Transverse colon (tissue), 4 donors: ENCODE measurements at regions not wholly inside any gene's neighbourhood (a gene's known extent, or its start where the extent isn't known, plus 50 kb on each side); places are given as distances from the start of the nearest gene placed in this dataset.

ENCODE experiments used
- DNase-seq: peaks from one replicate; pipeline ENCODE4 v3.0.0-alpha.2; 2019
- H3K27ac ChIP-seq, 4 donors: fragments of 200-600 bp; sonication (generic); 2 replicates each; pipeline ENCODE4 v1.5.1; 2016 to 2018; ENCODE audit warnings: inconsistent platforms in 4 of 4
- H3K27me3 ChIP-seq: fragments of 200-600 bp; sonication (generic); 2 replicates; pipeline ENCODE4 v1.5.1; 2017; ENCODE audit warnings: inconsistent platforms
- H3K36me3 ChIP-seq, 4 donors: fragments of 200-600 bp; sonication (generic); 2 replicates each; pipeline ENCODE4 v1.5.1; 2017 to 2019; ENCODE audit warnings: inconsistent platforms in 4 of 4
- H3K4me1 ChIP-seq, 4 donors: fragments of 200-600 bp; sonication (generic); 2 replicates each; pipeline ENCODE4 v1.5.1; 2017 to 2020; ENCODE audit warnings: inconsistent platforms in 4 of 4
- H3K4me3 ChIP-seq, 4 donors: fragments of 200-600 bp; sonication (generic); 1 replicate in 1 of 4; 2 replicates in 3 of 4; pipeline versions ENCODE4 v1.5.1 to v1.6.1; 2017 to 2019; ENCODE audit warnings: inconsistent platforms in 4 of 4
- H3K9me3 ChIP-seq, 2 donors: fragments of 200-600 bp; sonication (generic); 2 replicates each; pipeline ENCODE4 v1.5.1; 2017 to 2019; ENCODE audit warnings: inconsistent platforms in 2 of 2
- EP300 ChIP-seq: sonication (generic); formaldehyde crosslinking; IDR thresholded peaks from one replicate; pipeline ENCODE4 v1.6.1; 2017; ENCODE audit warnings: antibody characterized with exemption, low read depth
- POLR2A ChIP-seq: fragments of 450-650 bp; IDR thresholded peaks from one replicate; pipeline ENCODE4 v1.6.1; 2016; ENCODE audit warnings: antibody characterized with exemption, mild to moderate bottlenecking, moderate library complexity
- POLR2AphosphoS5 ChIP-seq, 3 donors: sonication (generic); formaldehyde crosslinking; IDR thresholded peaks; one replicate each; pipeline ENCODE4 v1.6.1; 2016; ENCODE audit warnings: antibody characterized with exemption in 3 of 3
- WGBS, 2 donors: methylation state at CpG; one replicate each; pipeline ENCODE4 v1.1.5; 2018; ENCODE audit warnings: low coverage in 1 of 2; 5-methylcytosine and 5-hydroxymethylcytosine counted together
- in situ Hi-C, 4 donors: fragments of 200-750 bp; cut with MboI; loops; one replicate each; pipeline versions ENCODE4 v1.15.0 to v1.15.1; 2017; ENCODE audit warnings: low sequenced_read_pairs in 3 of 4, low pct_ligation_motif_present in 1 of 4, low pct_unique_long_range_greater_than_20kb in 1 of 4
- intact Hi-C: fragments of 100-400 bp; cut with DNase I; formaldehyde crosslinking; loops from one replicate; pipeline ENCODE4 v1.15.1; 2023; ENCODE audit warnings: low total_unique reads
- TF ChIP-seq, protein P1 (sequence below), 5 experiments: fragments of 200-600 bp in 3 of 5; fragments of 450-650 bp in 2 of 5; sonication (generic) in 3 of 5; IDR thresholded peaks; 1 replicate in 2 of 5; 2 replicates in 3 of 5; pipeline ENCODE4 v1.5.1; 2016 to 2017; ENCODE audit warnings: antibody characterized with exemption in 5 of 5, inconsistent platforms in 3 of 5, mild to moderate bottlenecking in 2 of 5, moderate library complexity in 1 of 5

DNA sequence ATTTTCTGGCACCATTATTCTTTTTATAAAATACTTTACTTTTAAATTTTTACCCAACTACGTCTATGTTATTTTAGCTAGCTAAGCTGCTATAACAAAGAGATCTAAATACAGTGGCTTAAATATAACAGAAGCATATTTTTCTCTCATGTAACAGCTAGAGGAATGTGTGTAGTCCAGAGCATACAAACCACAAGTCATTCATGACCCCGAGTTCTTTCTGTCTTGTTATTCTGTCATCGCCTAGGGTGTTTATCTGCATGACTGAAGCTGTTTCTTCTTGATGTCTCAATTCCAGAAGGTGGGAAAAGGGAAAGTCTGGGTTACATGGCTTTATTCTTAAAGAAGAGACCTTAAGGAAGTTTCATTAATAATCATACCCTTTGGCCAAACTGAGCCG is 136.9 kb upstream of the RFX3 start:
- intact Hi-C loops: no loop called here
- Histone ChIP-seq H3K4me1 (no peaks in the 10 kb centered on the region), H3K27ac (no peak overlapping the region), H3K9me3 (no peaks in the 10 kb centered on the region), H3K27me3 (no peaks in the 10 kb centered on the region), H3K36me3 (no peaks in the 10 kb centered on the region), H3K4me3 (no peak overlapping the region)
- 82 to 87% methylated on average over 3 to 4 of the region's 4 CpGs for WGBS, 2 donors
- no peak for TF ChIP-seq EP300
- TF ChIP-seq, protein P1, sequence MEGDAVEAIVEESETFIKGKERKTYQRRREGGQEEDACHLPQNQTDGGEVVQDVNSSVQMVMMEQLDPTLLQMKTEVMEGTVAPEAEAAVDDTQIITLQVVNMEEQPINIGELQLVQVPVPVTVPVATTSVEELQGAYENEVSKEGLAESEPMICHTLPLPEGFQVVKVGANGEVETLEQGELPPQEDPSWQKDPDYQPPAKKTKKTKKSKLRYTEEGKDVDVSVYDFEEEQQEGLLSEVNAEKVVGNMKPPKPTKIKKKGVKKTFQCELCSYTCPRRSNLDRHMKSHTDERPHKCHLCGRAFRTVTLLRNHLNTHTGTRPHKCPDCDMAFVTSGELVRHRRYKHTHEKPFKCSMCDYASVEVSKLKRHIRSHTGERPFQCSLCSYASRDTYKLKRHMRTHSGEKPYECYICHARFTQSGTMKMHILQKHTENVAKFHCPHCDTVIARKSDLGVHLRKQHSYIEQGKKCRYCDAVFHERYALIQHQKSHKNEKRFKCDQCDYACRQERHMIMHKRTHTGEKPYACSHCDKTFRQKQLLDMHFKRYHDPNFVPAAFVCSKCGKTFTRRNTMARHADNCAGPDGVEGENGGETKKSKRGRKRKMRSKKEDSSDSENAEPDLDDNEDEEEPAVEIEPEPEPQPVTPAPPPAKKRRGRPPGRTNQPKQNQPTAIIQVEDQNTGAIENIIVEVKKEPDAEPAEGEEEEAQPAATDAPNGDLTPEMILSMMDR (IDR thresholded peaks at IDR 0.05): no peak
- TF ChIP-seq POLR2A: no peak
- no peak for TF ChIP-seq POLR2AphosphoS5 (IDR thresholded peaks at IDR 0.05)
- in situ Hi-C loops: no loop called here
- DNase-seq: no peak

DNA sequence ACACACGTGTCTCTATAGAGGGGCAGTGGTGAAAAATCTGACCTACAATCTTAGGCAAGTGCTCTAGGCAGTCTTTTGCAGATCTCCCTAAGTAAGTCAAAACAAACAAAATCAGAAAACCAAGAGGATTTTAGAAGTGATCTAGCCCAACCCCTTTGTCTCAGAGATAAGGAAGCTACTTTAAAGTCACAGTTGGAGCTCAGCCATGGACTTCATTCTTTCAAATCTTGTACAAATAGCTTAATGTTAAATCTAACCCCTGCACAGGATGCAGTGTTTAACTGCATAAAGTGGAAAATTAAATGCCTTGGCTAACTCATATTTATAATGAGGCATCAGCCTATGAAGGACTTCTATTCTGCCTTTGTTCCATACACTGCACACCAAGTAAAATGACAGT is 135.1 kb upstream of the RFX3 start:
- in situ Hi-C loops (no loop called here), intact Hi-C loops (no loop called here)
- Histone ChIP-seq H3K9me3 (no peaks in the 10 kb centered on the region), H3K27me3 (no peaks in the 10 kb centered on the region), H3K4me3 (no peak overlapping the region), H3K27ac (no peak overlapping the region), H3K4me1 (no peaks in the 10 kb centered on the region), H3K36me3 (no peaks in the 10 kb centered on the region)
- WGBS, 2 donors: 89% methylated on average over 1 of the region's 1 CpG; no CpG with 5 or more reads in 1 of the 2 donors
- no peak for TF ChIP-seq POLR2AphosphoS5 (IDR thresholded peaks at IDR 0.05)
- no peak for TF ChIP-seq EP300
- TF ChIP-seq POLR2A: no peak
- TF ChIP-seq, protein P1 (IDR thresholded peaks at IDR 0.05): no peak
- DNase-seq: no peak

DNA sequence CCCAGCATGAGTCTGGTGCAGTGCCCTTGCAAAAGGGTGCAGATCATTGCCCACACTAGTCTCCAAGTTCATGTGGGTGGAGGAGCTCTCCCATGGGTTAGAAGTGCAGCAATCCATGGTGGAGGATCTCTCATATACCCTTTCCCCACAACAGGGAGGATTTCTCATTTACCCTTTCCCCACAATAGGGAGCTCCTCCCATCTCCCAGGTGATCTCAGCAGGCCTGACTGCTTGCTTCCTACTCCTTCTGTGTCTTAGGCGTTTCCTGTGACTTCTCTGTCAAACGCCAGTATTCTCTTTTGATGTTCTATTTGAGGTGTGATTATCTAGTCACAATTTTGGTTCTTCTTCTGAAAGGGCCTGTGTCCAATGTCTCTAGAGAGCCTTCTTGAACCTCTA is 133.8 kb upstream of the RFX3 start:
- no peaks in the 10 kb centered on the region for H3K36me3 ChIP-seq
- DNase-seq: no peak
- in situ Hi-C loops: no loop called here
- H3K27me3 ChIP-seq: no peaks in the 10 kb centered on the region
- no peak overlapping the region for H3K27ac ChIP-seq
- intact Hi-C loops: no loop called here
- no peaks in the 10 kb centered on the region for H3K9me3 ChIP-seq
- H3K4me1 ChIP-seq: no peaks in the 10 kb centered on the region
- TF ChIP-seq, protein P1 (IDR thresholded peaks at IDR 0.05): no peak
- no peak for TF ChIP-seq EP300
- no peak for TF ChIP-seq POLR2AphosphoS5 (IDR thresholded peaks at IDR 0.05)
- TF ChIP-seq POLR2A: no peak
- no peak overlapping the region for H3K4me3 ChIP-seq
- WGBS, 2 donors: 83 to 98% methylated on average over 2 of the region's 2 CpGs

DNA sequence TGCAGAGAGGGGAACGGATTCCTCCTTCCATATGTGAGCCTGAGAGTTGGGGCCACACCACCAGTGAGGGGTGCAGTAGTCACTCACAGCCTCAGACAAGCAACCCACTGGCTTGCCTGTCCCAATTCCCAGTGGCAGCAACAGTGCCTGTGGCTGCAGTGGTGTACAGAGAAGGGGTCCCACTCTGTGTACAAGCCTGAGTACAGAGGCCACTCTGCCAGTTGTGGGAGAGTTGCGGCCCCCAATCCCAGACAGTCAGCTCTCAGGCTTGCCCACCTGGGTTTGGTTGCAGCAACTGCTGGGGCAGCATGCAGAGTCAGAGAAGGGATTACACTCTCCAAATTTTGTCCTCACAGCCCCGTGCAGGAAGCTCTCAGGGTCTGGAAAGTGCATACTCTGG is 133.2 kb upstream of the RFX3 start:
- TF ChIP-seq EP300: no peak
- TF ChIP-seq POLR2AphosphoS5 (IDR thresholded peaks at IDR 0.05): no peak
- no peak for TF ChIP-seq POLR2A
- TF ChIP-seq, protein P1 (IDR thresholded peaks at IDR 0.05): no peak
- no peaks in the 10 kb centered on the region for H3K9me3 ChIP-seq
- WGBS, 2 donors: 95% methylated on average over 3 of the region's 3 CpGs; no CpG with 5 or more reads in 1 of the 2 donors
- no peak overlapping the region for H3K27ac ChIP-seq
- in situ Hi-C loops (no loop called here), intact Hi-C loops (no loop called here)
- no peaks in the 10 kb centered on the region for H3K36me3 ChIP-seq
- no peaks in the 10 kb centered on the region for H3K4me1 ChIP-seq
- no peak overlapping the region for H3K4me3 ChIP-seq
- no peaks in the 10 kb centered on the region for H3K27me3 ChIP-seq
- no peak for DNase-seq
